GM23338 (cell line): ENCODE measurements at regions not wholly inside any gene's neighbourhood (a gene's known extent, or its start where the extent isn't known, plus 50 kb on each side); places are given as distances from the start of the nearest gene placed in this dataset.

Experiments used
- ATAC-seq: fragments of 200-7000 bp; cut with Tn5 transposase; 3 replicates; pipeline ENCODE4 v1.9.1; 2020
- DNase-seq: peaks from one replicate; pipeline ENCODE4 v3.0.0-alpha.2; 2015; ENCODE audit warnings: low spot score
- H2AFZ ChIP-seq: fragments of 200-600 bp; sonication (generic); 2 replicates; pipeline ENCODE4 v1.8.0; 2016; ENCODE audit warnings: antibody characterized with exemption, mild to moderate bottlenecking, moderate library complexity
- H3F3A ChIP-seq: fragments of 200-600 bp; sonication (generic); replicated peaks from 2 replicates; pipeline ENCODE4 v1.8.0; 2017; ENCODE audit warnings: antibody characterized with exemption, mixed run types, low read depth
- H3K27ac ChIP-seq: fragments of 200-600 bp; sonication (generic); 2 replicates; pipeline ENCODE4 v1.6.1; 2016; ENCODE audit warnings: low read depth
- H3K27me3 ChIP-seq: fragments of 200-600 bp; sonication (generic); 2 replicates; pipeline ENCODE4 v1.8.0; 2016; ENCODE audit warnings: mild to moderate bottlenecking, mixed run types, moderate library complexity; ENCODE audit not compliant: insufficient read depth
- H3K36me3 ChIP-seq: fragments of 200-600 bp; sonication (generic); 2 replicates; pipeline ENCODE4 v1.8.0; 2016; ENCODE audit warnings: mild to moderate bottlenecking; ENCODE audit not compliant: insufficient read depth
- H3K4me1 ChIP-seq: fragments of 200-600 bp; sonication (generic); 2 replicates; pipeline ENCODE4 v1.8.0; 2016; ENCODE audit warnings: mild to moderate bottlenecking, moderate library complexity; ENCODE audit not compliant: insufficient read depth
- H3K4me2 ChIP-seq: fragments of 200-600 bp; sonication (generic); 2 replicates; pipeline ENCODE4 v1.7.1; 2017; ENCODE audit warnings: mixed run types
- H3K4me3 ChIP-seq: fragments of 200-600 bp; sonication (generic); 2 replicates; pipeline ENCODE4 v1.6.1; 2016; ENCODE audit warnings: mixed run types
- H3K79me2 ChIP-seq: fragments of 200-600 bp; sonication (generic); replicated peaks from 2 replicates; pipeline ENCODE4 v1.8.0; 2017; ENCODE audit warnings: mild to moderate bottlenecking; ENCODE audit not compliant: insufficient read depth
- H3K9me2 ChIP-seq: fragments of 200-600 bp; sonication (generic); 2 replicates; pipeline ENCODE4 v1.8.0; 2017; ENCODE audit not compliant: insufficient read depth
- H4K20me1 ChIP-seq: fragments of 200-600 bp; sonication (generic); replicated peaks from 2 replicates; pipeline ENCODE4 v1.8.0; 2017; ENCODE audit warnings: mild to moderate bottlenecking; ENCODE audit not compliant: insufficient read depth
- H3K27ac Mint-ChIP-seq: 2 replicates; pipeline ENCODE4 v1.8.0; 2020; ENCODE audit warnings: inconsistent platforms, mild to moderate bottlenecking, moderate library complexity, mixed read lengths
- H3K27me3 Mint-ChIP-seq: 3 replicates; pipeline ENCODE4 v1.8.0; 2022; ENCODE audit warnings: low read depth, mild to moderate bottlenecking, moderate library complexity, mixed read lengths, inconsistent platforms; ENCODE audit not compliant: insufficient read depth, poor library complexity
- H3K36me3 Mint-ChIP-seq: 3 replicates; pipeline ENCODE4 v1.8.0; 2021; ENCODE audit warnings: low read depth, mild to moderate bottlenecking, inconsistent platforms, moderate library complexity, mixed read lengths
- H3K4me1 Mint-ChIP-seq: 3 replicates; pipeline ENCODE4 v1.8.0; 2020; ENCODE audit warnings: mild to moderate bottlenecking, inconsistent platforms, mixed read lengths
- H3K4me3 Mint-ChIP-seq: 3 replicates; pipeline ENCODE4 v1.8.0; 2021; ENCODE audit warnings: moderate library complexity, mild to moderate bottlenecking, inconsistent platforms, mixed read lengths
- H3K9me3 Mint-ChIP-seq: 3 replicates; pipeline ENCODE4 v1.8.0; 2020; ENCODE audit warnings: moderate library complexity, mild to moderate bottlenecking, inconsistent platforms, mixed read lengths
- CREB1 ChIP-seq: fragments of 250-450 bp; sonication (Bioruptor Pico); IDR thresholded peaks from 2 replicates; pipeline ENCODE4 v1.5.0; 2020; ENCODE audit warnings: low read depth, mild to moderate bottlenecking, moderate library complexity
- CTCF ChIP-seq, 2 experiments: fragments of 200-600 bp in 1 of 2; sonication (generic) in 1 of 2; conservative IDR thresholded peaks; 2 replicates each; pipeline versions ENCODE4 v1.5.1 to v1.6.1; 2016 to 2017; ENCODE audit warnings: antibody characterized with exemption in 2 of 2, low read depth in 2 of 2, mild to moderate bottlenecking in 2 of 2, moderate library complexity in 1 of 2
- EZH2 ChIP-seq: fragments of 200-600 bp; sonication (generic); IDR thresholded peaks from one replicate; pipeline ENCODE4 v1.8.0; 2017; ENCODE audit warnings: antibody characterized with exemption, mild to moderate bottlenecking, low read depth; ENCODE audit not compliant: unreplicated experiment
- EZH2phosphoT487 ChIP-seq: fragments of 200-600 bp; sonication (generic); IDR thresholded peaks from one replicate; pipeline ENCODE4 v1.8.1; 2018; ENCODE audit warnings: antibody characterized with exemption; ENCODE audit not compliant: unreplicated experiment
- POLR2AphosphoS5 ChIP-seq: IDR thresholded peaks from 2 replicates; pipeline ENCODE4 v1.6.1; 2016; ENCODE audit warnings: antibody characterized with exemption, low read depth
- STAT1 ChIP-seq: IDR thresholded peaks from one replicate; pipeline ENCODE4 v1.6.1; 2016; ENCODE audit warnings: antibody characterized with exemption; ENCODE audit not compliant: unreplicated experiment
- ZNF114 ChIP-seq: fragments of 250-450 bp; sonication (Bioruptor Pico); IDR thresholded peaks from 2 replicates; pipeline ENCODE4 v1.5.0; 2020; ENCODE audit warnings: mild to moderate bottlenecking, moderate library complexity
- ZNF331 ChIP-seq: fragments of 250-450 bp; sonication (Bioruptor Pico); IDR thresholded peaks from 2 replicates; pipeline ENCODE4 v1.5.0; 2020; ENCODE audit warnings: low read depth, mild to moderate bottlenecking, moderate library complexity
- ZNF462 ChIP-seq: fragments of 250-450 bp; sonication (Bioruptor Pico); IDR thresholded peaks from 2 replicates; pipeline ENCODE4 v1.5.0; 2020; ENCODE audit warnings: mild to moderate bottlenecking, moderate library complexity

- no peak for TF ChIP-seq ZNF462 (CRISPR knock-in tag)
- TF ChIP-seq ZNF114 (CRISPR knock-in tag) = no peak
- no peak for TF ChIP-seq EZH2
- no peak for TF ChIP-seq EZH2phosphoT487
- no peak for TF ChIP-seq POLR2AphosphoS5
- TF ChIP-seq CREB1 (CRISPR knock-in tag) = no peak
- no peak for TF ChIP-seq STAT1
Observed at GRCh38 chr4:158998624-158999023, 104.3 kb upstream of the RAPGEF2 start (continued).

GRCh38 chr4:158999166-158999682, 103.7 kb upstream of the RAPGEF2 start:
- no peak for ATAC-seq
- Mint-ChIP-seq H3K27ac (no peak overlapping the region), H3K9me3 (no peaks in the 10 kb centered on the region), H3K4me3 (no peak overlapping the region), H3K27me3 (no peaks in the 10 kb centered on the region), H3K4me1 (peaks cover 8% of the 10 kb centered on the region), H3K36me3 (no peaks in the 10 kb centered on the region)
- no peaks in the 10 kb centered on the region for H3K36me3 ChIP-seq
- H3K79me2 ChIP-seq = no peaks in the 10 kb centered on the region
- H3K4me1 ChIP-seq = peaks cover 6% of the 10 kb centered on the region; the same call in 1 of the 2 replicates
- H3K4me3 ChIP-seq = no peak overlapping the region
- H2AFZ ChIP-seq = no peak overlapping the region; the same call in 1 of the 2 replicates
- no peaks in the 10 kb centered on the region for H3K9me2 ChIP-seq
- no peaks in the 10 kb centered on the region for H4K20me1 ChIP-seq
- no peak overlapping the region for H3K27ac ChIP-seq
- no peak for DNase-seq
- H3K27me3 ChIP-seq = no peaks in the 10 kb centered on the region
- H3K4me2 ChIP-seq = no peak overlapping the region
- H3F3A ChIP-seq = no peaks in the 10 kb centered on the region
- TF ChIP-seq ZNF331 (CRISPR knock-in tag) = no peak
- TF ChIP-seq CTCF (conservative IDR thresholded peaks at IDR 0.05; ENCODE audit: low read depth in 2 of 2) = no peak
- no peak for TF ChIP-seq EZH2
- TF ChIP-seq ZNF114 (CRISPR knock-in tag) = no peak
